ENCODE measurements at regions not wholly inside any gene's neighbourhood (a gene's known extent, or its start where the extent isn't known, plus 50 kb on each side); places are given as distances from the start of the nearest gene placed in this dataset.

GRCh38 chr1:42017259-42017658, 98.5 kb upstream of the HIVEP3 start:
- TF ChIP-seq ARNTL (CRISPR knock-in tag; IDR thresholded peaks at IDR 0.05; ENCODE audit: borderline replicate concordance, low read depth) = no peak
- no peak for TF ChIP-seq ZFP3 (CRISPR knock-in tag; IDR thresholded peaks at IDR 0.05)
- TF ChIP-seq PATZ1 (CRISPR knock-in tag; IDR thresholded peaks at IDR 0.05; ENCODE audit: borderline replicate concordance) = no peak
- no peak for TF ChIP-seq RARB (CRISPR knock-in tag; IDR thresholded peaks at IDR 0.05)
- TF ChIP-seq TOX (CRISPR knock-in tag; IDR thresholded peaks at IDR 0.05; ENCODE audit: borderline replicate concordance) = no peak
- no peak for TF ChIP-seq ZNF565 (CRISPR knock-in tag; conservative IDR thresholded peaks at IDR 0.05; ENCODE audit: low read depth)
- TF ChIP-seq GLIS3 (CRISPR knock-in tag; IDR thresholded peaks at IDR 0.05) = no peak
- TF ChIP-seq POU6F1 (CRISPR knock-in tag; IDR thresholded peaks at IDR 0.05; ENCODE audit: borderline replicate concordance, low read depth) = no peak
- no peak for TF ChIP-seq OSR1 (CRISPR knock-in tag; IDR thresholded peaks at IDR 0.05)
- no peak for TF ChIP-seq ZFP30 (CRISPR knock-in tag; IDR thresholded peaks at IDR 0.05)
- no peak for TF ChIP-seq CREB5 (CRISPR knock-in tag; IDR thresholded peaks at IDR 0.05; ENCODE audit: low read depth)
- no peak for TF ChIP-seq ZC3H10 (CRISPR knock-in tag; IDR thresholded peaks at IDR 0.05)
- no peak for TF ChIP-seq SNAI2 (CRISPR knock-in tag; IDR thresholded peaks at IDR 0.05)
- no peak for TF ChIP-seq ZNF8 (CRISPR knock-in tag; IDR thresholded peaks at IDR 0.05)

Data from SK-N-SH treated with all-trans-retinoic acid at 6 μM for 48 hours (cell line).